A673 (cell line): ENCODE measurements at regions not wholly inside any gene's neighbourhood (a gene's known extent, or its start where the extent isn't known, plus 50 kb on each side); places are given as distances from the start of the nearest gene placed in this dataset.

Experiments
- CTCF ChIP-seq: fragments of 300-800, 200-600 bp; sonication (generic); conservative IDR thresholded peaks from 2 replicates; pipeline ENCODE4 v1.5.1; 2017; ENCODE audit warnings: low read depth, mild to moderate bottlenecking, antibody characterized with exemption, low read length, moderate library complexity, mixed read lengths
- EZH2 ChIP-seq: fragments of 200-600 bp; sonication (generic); IDR thresholded peaks from 2 replicates; pipeline ENCODE4 v1.6.1; 2017; ENCODE audit warnings: borderline replicate concordance, low read depth, mild to moderate bottlenecking, mixed read lengths, antibody characterized with exemption, low read length; ENCODE audit not compliant: poor library complexity, severe bottlenecking

DNA sequence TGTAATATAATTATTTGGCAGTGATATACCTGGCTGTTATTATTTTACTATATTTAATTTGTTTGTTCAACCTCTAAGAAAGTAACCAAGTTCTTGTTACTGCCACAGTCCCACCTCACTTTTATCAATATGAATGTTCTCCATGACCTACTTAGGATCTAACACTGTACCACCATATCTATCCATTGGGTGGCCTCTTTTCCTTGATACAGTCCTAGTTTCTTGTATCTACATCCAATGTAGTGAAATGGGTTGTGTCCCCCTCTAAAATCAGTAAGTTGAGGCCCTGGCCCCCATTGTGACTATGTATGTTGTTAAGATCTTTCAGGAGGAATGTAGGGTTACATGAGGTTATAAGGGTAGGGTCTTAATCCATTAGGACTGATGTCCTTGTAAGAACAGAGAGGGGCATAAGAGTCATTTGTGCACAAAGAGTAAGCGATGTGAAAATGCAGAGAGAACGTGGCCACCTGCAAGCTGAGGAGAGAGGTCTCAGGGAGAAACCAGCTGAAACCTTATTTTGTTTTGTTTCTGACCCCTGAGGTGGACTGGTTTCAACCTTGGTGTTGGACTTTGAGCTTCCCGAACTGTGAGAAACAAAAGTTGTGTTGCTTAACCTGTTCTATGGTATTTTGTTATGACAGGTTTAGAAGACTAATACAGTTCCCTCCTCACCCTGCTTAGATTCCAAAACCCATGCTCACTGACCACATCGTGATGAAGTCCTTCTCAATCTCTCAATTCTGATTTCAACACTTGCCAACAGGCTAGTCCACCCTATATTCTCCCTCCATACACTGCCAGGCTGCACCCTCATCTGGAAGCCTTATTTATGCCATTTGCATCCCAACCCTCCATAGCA is 387.3 kb upstream of the EPHA7 start:
- TF ChIP-seq CTCF (no peak), EZH2 (no peak)
